Ectodermal cell (in vitro differentiated cells): ENCODE measurements at regions not wholly inside any gene's neighbourhood (a gene's known extent, or its start where the extent isn't known, plus 50 kb on each side); places are given as distances from the start of the nearest gene placed in this dataset.
"Not testable (repeated sequence)": the region's sequence is repeated elsewhere in the genome, so short reads cannot be mapped to it uniquely, and the experiment has no call there.

ENCODE experiments used
- H3K27ac ChIP-seq: 2 replicates; pipeline ENCODE4 v1.7.0; 2013; ENCODE audit warnings: mild to moderate bottlenecking, low read depth, low read length; ENCODE audit not compliant: insufficient read depth, poor library complexity, severe bottlenecking
- H3K27me3 ChIP-seq: 2 replicates; pipeline ENCODE4 v1.7.0; 2013; ENCODE audit warnings: mild to moderate bottlenecking, low read length; ENCODE audit not compliant: insufficient read depth, control insufficient read depth, poor library complexity, severe bottlenecking
- H3K36me3 ChIP-seq: one replicate; pipeline ENCODE4 v1.7.0; 2013; ENCODE audit warnings: low read length; ENCODE audit not compliant: control insufficient read depth, insufficient read depth
- H3K4me1 ChIP-seq: one replicate; pipeline ENCODE4 v1.7.0; 2013; ENCODE audit warnings: low read length; ENCODE audit not compliant: control insufficient read depth, insufficient read depth
- H3K4me3 ChIP-seq: 2 replicates; pipeline ENCODE4 v1.7.0; 2013; ENCODE audit warnings: low read depth, low read length, control low read depth; ENCODE audit not compliant: insufficient read depth
- H3K9me3 ChIP-seq: 2 replicates; pipeline ENCODE4 v1.7.0; 2013; ENCODE audit warnings: mild to moderate bottlenecking, low read length, moderate library complexity; ENCODE audit not compliant: control insufficient read depth
- WGBS, 2 experiments: methylation state at CpG; one replicate each; pipeline ENCODE4 v1.1.7; 2013; ENCODE audit warnings: missing lambda C conversion rate in 2 of 2; 5-methylcytosine and 5-hydroxymethylcytosine counted together

DNA sequence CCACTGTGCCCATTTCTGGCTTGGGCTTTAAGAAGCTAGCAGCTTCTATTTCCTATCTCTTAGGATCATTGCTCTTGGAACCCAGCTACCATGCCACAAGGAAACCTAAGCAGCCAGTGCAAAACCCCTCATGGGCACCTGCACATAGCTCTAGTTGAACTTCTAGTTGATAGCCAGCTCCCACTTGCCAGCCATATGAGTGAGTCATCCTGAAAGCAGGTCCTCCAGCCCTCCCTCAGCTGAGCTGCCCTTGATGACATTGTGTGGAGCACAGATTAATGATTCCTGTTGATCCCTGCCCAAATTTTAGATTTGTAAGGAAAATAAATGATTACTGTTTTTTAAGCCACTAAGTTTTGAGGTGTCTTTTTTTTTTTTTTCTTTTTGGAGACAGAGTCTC is 234.2 kb upstream of the FBXO33 start:
- no peaks in the 10 kb centered on the region for H3K27me3 ChIP-seq
- H3K27ac ChIP-seq: no peak overlapping the region
- H3K4me3 ChIP-seq: no peak overlapping the region
- no peaks in the 10 kb centered on the region for H3K36me3 ChIP-seq
- no peaks in the 10 kb centered on the region for H3K9me3 ChIP-seq
- no peaks in the 10 kb centered on the region for H3K4me1 ChIP-seq

GRCh38 chr14:39665075-39665475 is 232.8 kb upstream of the FBXO33 start:
- WGBS, 2 experiments: 92 to 96% methylated on average over 1 of the region's 1 CpG
- Histone ChIP-seq H3K36me3 (no peaks in the 10 kb centered on the region), H3K27me3 (no peaks in the 10 kb centered on the region), H3K4me3 (no peak overlapping the region), H3K27ac (no peak overlapping the region), H3K4me1 (no peaks in the 10 kb centered on the region), H3K9me3 (no peaks in the 10 kb centered on the region)

- WGBS, 2 experiments: 100% methylated on average over 1 of the region's 1 CpG; no CpG with 5 or more reads in 1 of the 2 experiments
These were observed 232.4 kb upstream of the FBXO33 start for GRCh38 chr14:39664646-39665045.

DNA sequence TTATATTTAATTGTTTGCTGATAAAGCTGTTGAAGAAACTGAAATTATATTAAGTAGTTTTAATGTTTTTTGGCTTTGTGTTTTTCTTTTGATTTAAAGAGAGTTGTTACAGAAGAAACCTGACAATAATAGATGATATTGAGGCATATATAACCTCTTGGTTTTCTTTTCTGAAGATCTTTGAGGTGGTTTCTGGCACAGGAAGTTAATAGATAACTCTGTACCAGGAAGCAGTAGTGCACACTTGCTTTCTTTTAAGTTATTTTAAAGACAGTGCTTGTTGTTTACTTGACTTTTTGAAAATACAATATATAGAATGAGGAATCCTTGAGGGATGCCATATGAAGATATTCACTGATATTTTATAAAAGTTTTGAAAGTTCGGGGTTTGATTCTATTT is 209.0 kb upstream of the FBXO33 start:
- Histone ChIP-seq H3K4me1 (no peaks in the 10 kb centered on the region), H3K27me3 (no peaks in the 10 kb centered on the region), H3K27ac (no peak overlapping the region), H3K4me3 (no peak overlapping the region), H3K36me3 (no peaks in the 10 kb centered on the region), H3K9me3 (no peaks in the 10 kb centered on the region)
- WGBS, 2 experiments: 95 to 100% methylated on average over 1 of the region's 1 CpG

More at GRCh38 chr14:39664646-39665045, 232.4 kb upstream of the FBXO33 start:
- no peaks in the 10 kb centered on the region for H3K4me1 ChIP-seq
- no peaks in the 10 kb centered on the region for H3K9me3 ChIP-seq
- H3K27ac ChIP-seq: no peak overlapping the region
- no peak overlapping the region for H3K4me3 ChIP-seq
- H3K36me3 ChIP-seq: no peaks in the 10 kb centered on the region
- no peaks in the 10 kb centered on the region for H3K27me3 ChIP-seq

DNA sequence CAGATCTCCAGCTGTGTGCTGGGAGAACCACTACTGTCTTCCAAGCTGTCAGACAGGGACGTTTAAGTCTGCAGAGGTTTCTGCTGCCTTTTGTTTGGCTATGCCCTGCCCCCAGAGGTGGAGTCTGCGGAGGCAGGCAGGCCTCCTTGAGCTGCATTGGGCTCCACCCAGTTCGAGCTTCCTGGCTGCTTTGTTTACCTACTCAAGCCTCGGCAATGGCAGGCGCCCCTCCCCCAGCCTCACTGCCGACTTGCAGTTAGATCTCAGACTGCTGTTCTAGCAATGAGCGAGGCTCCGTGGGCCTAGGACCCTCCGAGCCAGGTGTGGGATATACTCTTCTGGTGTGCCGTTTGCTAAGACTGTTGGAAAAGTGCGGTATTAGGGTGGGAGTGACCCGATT is 206.8 kb upstream of the FBXO33 start:
- not testable (repeated sequence) for H3K27ac ChIP-seq, H3K4me3 ChIP-seq, H3K4me1 ChIP-seq, H3K27me3 ChIP-seq, H3K36me3 ChIP-seq, H3K9me3 ChIP-seq
- WGBS, 2 experiments: 93 to 95% methylated on average over 12 of the region's 12 CpGs

- no peaks in the 10 kb centered on the region for H3K36me3 ChIP-seq
- no peak overlapping the region for H3K27ac ChIP-seq
- no peak overlapping the region for H3K4me3 ChIP-seq
- 88 to 100% methylated on average over 1 to 2 of the region's 3 CpGs for WGBS, 2 experiments
- no peaks in the 10 kb centered on the region for H3K9me3 ChIP-seq
- H3K4me1 ChIP-seq: no peaks in the 10 kb centered on the region
- H3K27me3 ChIP-seq: no peaks in the 10 kb centered on the region
These were observed 195.9 kb upstream of the FBXO33 start for GRCh38 chr14:39628087-39628486.

DNA sequence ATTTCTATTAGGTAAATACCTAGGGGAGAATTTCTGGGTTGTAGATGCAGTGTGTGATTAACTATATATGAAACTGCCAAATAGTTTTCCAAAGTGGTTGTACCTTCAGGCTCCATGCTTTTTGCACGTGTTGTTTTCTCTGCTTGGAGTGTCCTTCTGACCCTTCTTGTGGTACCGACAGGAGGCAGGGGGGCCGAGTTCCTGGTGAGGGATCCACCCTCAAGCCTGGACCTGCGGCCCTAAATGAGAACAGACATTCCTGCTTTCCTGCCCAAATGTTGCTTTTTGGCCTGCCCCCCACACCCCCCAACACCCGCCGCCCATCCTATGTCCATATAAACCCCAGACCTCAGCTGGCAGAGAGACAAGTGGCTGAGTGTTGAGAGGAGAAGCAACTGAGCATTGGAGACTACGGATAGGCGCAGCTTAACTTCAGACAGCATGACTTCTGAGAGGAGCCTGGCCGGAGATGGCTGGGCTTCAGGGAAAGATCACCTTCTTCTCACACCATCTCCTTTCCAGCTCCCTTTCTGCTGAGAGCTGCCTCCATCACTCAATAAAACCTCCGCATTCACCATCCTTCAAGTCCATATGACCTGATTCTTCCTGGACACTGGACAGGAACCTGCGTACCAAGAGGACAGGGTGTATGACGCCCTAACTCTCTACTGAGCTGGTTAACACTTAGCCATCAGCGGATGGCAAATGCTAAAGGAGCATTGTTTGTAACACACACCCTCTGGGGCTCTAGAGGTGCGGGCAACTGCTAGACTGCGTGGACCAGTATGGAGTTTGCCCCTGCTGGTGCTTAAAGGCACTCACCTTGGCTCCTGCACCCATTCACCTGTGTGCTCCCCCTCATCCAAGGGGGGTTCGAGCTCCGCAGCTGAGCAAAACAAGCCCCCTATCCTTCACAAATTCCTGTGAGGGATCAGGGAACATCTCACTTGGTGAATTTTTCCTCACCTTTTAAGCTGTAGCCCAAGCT is 194.7 kb upstream of the FBXO33 start:
- H3K36me3 ChIP-seq: no peaks in the 10 kb centered on the region
- no peaks in the 10 kb centered on the region for H3K9me3 ChIP-seq
- H3K27me3 ChIP-seq: no peaks in the 10 kb centered on the region
- H3K27ac ChIP-seq: no peak overlapping the region
- H3K4me1 ChIP-seq: no peaks in the 10 kb centered on the region
- H3K4me3 ChIP-seq: no peak overlapping the region
- 93% methylated on average over 17 of the region's 17 CpGs for WGBS, 2 experiments

DNA sequence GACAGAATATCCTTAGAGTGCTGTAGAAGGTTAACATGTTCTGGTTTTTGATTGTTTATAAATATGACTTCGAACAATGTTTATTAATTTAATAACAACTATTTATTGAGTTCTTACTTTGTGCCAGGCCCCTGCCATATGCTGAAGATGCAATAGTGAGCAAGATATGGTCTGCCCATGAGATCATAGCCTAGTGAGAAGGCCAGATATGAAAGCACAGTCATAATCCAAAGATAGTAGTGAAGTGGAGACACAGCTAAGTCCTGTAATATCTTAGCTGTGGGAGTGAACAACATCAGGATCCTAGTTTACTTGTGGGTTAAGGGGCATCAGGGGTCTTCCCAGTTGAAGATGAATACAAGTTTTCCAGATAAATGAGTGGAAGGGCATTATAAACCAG is 189.4 kb upstream of the FBXO33 start:
- Histone ChIP-seq H3K4me3 (no peak overlapping the region), H3K36me3 (no peaks in the 10 kb centered on the region), H3K4me1 (no peaks in the 10 kb centered on the region), H3K27me3 (no peaks in the 10 kb centered on the region), H3K9me3 (no peaks in the 10 kb centered on the region), H3K27ac (no peak overlapping the region)
- whole genome bisulfite sequencing, 2 experiments: no CpG with 5 or more reads among the region's 1 CpG

DNA sequence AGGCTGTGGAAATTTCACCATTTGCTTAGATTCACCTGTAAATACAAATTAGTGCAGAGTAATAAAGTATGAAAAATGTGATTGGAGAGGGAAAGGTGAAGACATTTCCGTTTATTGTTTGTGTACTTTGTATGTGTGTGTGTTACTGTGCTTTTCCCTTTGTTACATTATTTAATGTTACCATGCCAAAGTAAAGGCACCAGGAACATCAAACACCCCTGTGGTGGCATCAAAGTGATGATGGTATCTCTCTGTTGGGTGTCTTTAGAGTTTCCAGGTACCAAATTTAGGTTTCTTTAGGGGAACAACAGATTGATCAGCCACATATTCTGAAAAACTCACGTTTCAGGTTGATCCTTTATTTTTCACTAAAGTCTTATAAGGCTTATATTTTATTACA is 189.0 kb upstream of the FBXO33 start:
- Histone ChIP-seq H3K4me3 (no peak overlapping the region), H3K4me1 (no peaks in the 10 kb centered on the region), H3K36me3 (no peaks in the 10 kb centered on the region), H3K27me3 (no peaks in the 10 kb centered on the region), H3K9me3 (no peaks in the 10 kb centered on the region), H3K27ac (no peak overlapping the region)
- WGBS, 2 experiments: 80 to 100% methylated on average over 1 to 2 of the region's 2 CpGs

GRCh38 chr14:39617537-39617936 is 185.3 kb upstream of the FBXO33 start:
- H3K9me3 ChIP-seq: no peaks in the 10 kb centered on the region
- no peaks in the 10 kb centered on the region for H3K36me3 ChIP-seq
- H3K4me1 ChIP-seq: no peaks in the 10 kb centered on the region
- no peak overlapping the region for H3K27ac ChIP-seq
- no peak overlapping the region for H3K4me3 ChIP-seq
- WGBS, 2 experiments: 86 to 95% methylated on average over 1 of the region's 1 CpG
- H3K27me3 ChIP-seq: no peaks in the 10 kb centered on the region
